H1 (cell line): ENCODE measurements at regions not wholly inside any gene's neighbourhood (a gene's known extent, or its start where the extent isn't known, plus 50 kb on each side); places are given as distances from the start of the nearest gene placed in this dataset.

Experiments used
- CTCF ChIA-PET: fragments of 300-600 bp; sonication (Branson Sonifier 250); formaldehyde crosslinking; loops from one replicate; lab custom pipeline; 2021; ENCODE audit not compliant: partially characterized antibody; lab: Charles Lee
- POLR2A ChIA-PET: fragments of 300-600 bp; sonication (Branson Sonifier 250); formaldehyde crosslinking; loops from one replicate; lab custom pipeline; 2021; ENCODE audit warnings: inconsistent platforms; ENCODE audit not compliant: partially characterized antibody; lab: Charles Lee
- DNase-seq, 2 experiments: peaks; one replicate each; pipeline versions ENCODE4 v3.0.0 to v3.0.0-alpha.2; 2010 to 2022; ENCODE audit warnings: low spot score in 2 of 2, low read depth in 1 of 2, mixed read lengths in 1 of 2
- FAIRE-seq: peaks from 2 replicates; lab custom pipeline; 2011; peaks lifted over from hg19 to GRCh38; lab: Jason Lieb, UNC
- H2AFZ ChIP-seq: 2 replicates; pipeline ENCODE4 v1.8.1; 2012; ENCODE audit warnings: low read length, inconsistent platforms
- H2AK5ac ChIP-seq: 2 replicates; pipeline ENCODE4 v1.6.1; 2013; ENCODE audit warnings: low read depth, low read length
- H2BK120ac ChIP-seq: replicated peaks from 2 replicates; pipeline ENCODE3; 2013; ENCODE audit warnings: low read depth, low read length, inconsistent platforms
- H2BK12ac ChIP-seq: 2 replicates; pipeline ENCODE4 v1.6.1; 2013; ENCODE audit warnings: low read depth, low read length
- H2BK15ac ChIP-seq: 2 replicates; pipeline ENCODE4 v1.6.1; 2013; ENCODE audit warnings: low read length
- H2BK20ac ChIP-seq: 2 replicates; pipeline ENCODE4 v1.6.1; 2013; ENCODE audit warnings: low read length
- H2BK5ac ChIP-seq: 2 replicates; pipeline ENCODE4 v1.6.1; 2013; ENCODE audit warnings: low read depth, low read length
- H3K14ac ChIP-seq: 2 replicates; pipeline ENCODE4 v1.6.1; 2013; ENCODE audit warnings: inconsistent platforms; ENCODE audit not compliant: insufficient read length
- H3K18ac ChIP-seq: 2 replicates; pipeline ENCODE4 v1.6.1; 2013; ENCODE audit warnings: low read length; ENCODE audit errors: extremely low read depth
- H3K23ac ChIP-seq: 2 replicates; pipeline ENCODE4 v1.6.1; 2013; ENCODE audit warnings: inconsistent platforms; ENCODE audit not compliant: insufficient read length
- H3K23me2 ChIP-seq: 2 replicates; pipeline ENCODE4 v1.6.1; 2013; ENCODE audit warnings: low read depth, low read length
- H3K27ac ChIP-seq: 2 replicates; pipeline ENCODE4 v1.6.1; 2011; ENCODE audit warnings: low read depth, low read length, inconsistent platforms
- H3K27me3 ChIP-seq, 4 experiments: replicated peaks in 1 of 4; 1 replicate in 1 of 4; 2 replicates in 3 of 4; pipeline versions ENCODE4 v1.6.1 to v1.8.1; 2011 to 2013; ENCODE audit warnings: low read length in 3 of 4, mild to moderate bottlenecking in 3 of 4, inconsistent platforms in 2 of 4, mixed read lengths in 2 of 4, moderate library complexity in 1 of 4; ENCODE audit not compliant: control insufficient read depth in 3 of 4, insufficient read depth in 3 of 4; ENCODE audit errors: extremely low read depth in 1 of 4
- H3K36me3 ChIP-seq, 4 experiments: 2 replicates each; pipeline versions ENCODE4 v1.6.1 to v1.8.1; 2011 to 2013; ENCODE audit warnings: mild to moderate bottlenecking in 4 of 4, low read length in 3 of 4, moderate library complexity in 2 of 4, control low read depth in 1 of 4, inconsistent platforms in 1 of 4; ENCODE audit not compliant: insufficient read depth in 4 of 4, control insufficient read depth in 2 of 4
- H3K4ac ChIP-seq: replicated peaks from 2 replicates; pipeline ENCODE3; 2013; ENCODE audit warnings: low read length, low read depth, mixed read lengths, inconsistent platforms; ENCODE audit not compliant: insufficient read length
- H3K4me1 ChIP-seq, 4 experiments: replicated peaks in 1 of 4; 1 replicate in 1 of 4; 2 replicates in 3 of 4; pipeline versions ENCODE4 v1.6.1 to v1.8.1; 2011 to 2013; ENCODE audit warnings: low read length in 3 of 4, inconsistent platforms in 2 of 4, mixed read lengths in 1 of 4; ENCODE audit not compliant: insufficient read depth in 4 of 4, control insufficient read depth in 3 of 4
- H3K4me2 ChIP-seq, 2 experiments: 2 replicates each; pipeline versions ENCODE4 v1.6.1 to v1.8.1; 2011 to 2013; ENCODE audit warnings: low read depth in 2 of 2, low read length in 2 of 2, control low read depth in 1 of 2, inconsistent platforms in 1 of 2, mild to moderate bottlenecking in 1 of 2; ENCODE audit not compliant: insufficient read depth in 1 of 2
- H3K4me3 ChIP-seq, 4 experiments: fragments of 200-600, 300-600 bp in 1 of 4; sonication (generic), shearing (Covaris generic), sonication (Bioruptor Twin) in 1 of 4; 2 replicates each; pipeline versions ENCODE4 v1.5.1 to v1.8.1; 2011 to 2016; ENCODE audit warnings: low read length in 4 of 4, low read depth in 3 of 4, control low read depth in 2 of 4, inconsistent platforms in 2 of 4, mild to moderate bottlenecking in 2 of 4, mixed read lengths in 1 of 4, moderate library complexity in 1 of 4; ENCODE audit not compliant: insufficient read depth in 2 of 4; ENCODE audit errors: extremely low read depth in 1 of 4
- H3K56ac ChIP-seq: replicated peaks from 2 replicates; pipeline ENCODE3; 2013; ENCODE audit warnings: low read depth, mild to moderate bottlenecking, mixed read lengths, low read length, inconsistent platforms; ENCODE audit not compliant: insufficient read length
- H3K79me1 ChIP-seq: 2 replicates; pipeline ENCODE4 v1.6.1; 2013; ENCODE audit warnings: low read depth, low read length, control low read depth
- H3K79me2 ChIP-seq, 2 experiments: 2 replicates each; pipeline versions ENCODE4 v1.6.1 to v1.8.1; 2012 to 2013; ENCODE audit warnings: low read length in 2 of 2, mild to moderate bottlenecking in 2 of 2, inconsistent platforms in 1 of 2; ENCODE audit not compliant: insufficient read depth in 2 of 2, control insufficient read depth in 1 of 2
- H3K9ac ChIP-seq, 4 experiments: replicated peaks in 1 of 4; 1 replicate in 1 of 4; 2 replicates in 3 of 4; pipeline versions ENCODE4 v1.6.1 to v1.8.1; 2011 to 2013; ENCODE audit warnings: low read depth in 3 of 4, low read length in 3 of 4, control low read depth in 2 of 4, mild to moderate bottlenecking in 2 of 4, moderate library complexity in 2 of 4, inconsistent platforms in 1 of 4; ENCODE audit errors: extremely low read depth in 1 of 4
- H3K9me3 ChIP-seq, 2 experiments: 2 replicates each; pipeline versions ENCODE4 v1.6.1 to v1.8.1; 2012 to 2013; ENCODE audit warnings: mild to moderate bottlenecking in 2 of 2, moderate library complexity in 2 of 2, control low read depth in 1 of 2, inconsistent platforms in 1 of 2, low read depth in 1 of 2, low read length in 1 of 2, mixed read lengths in 1 of 2; ENCODE audit not compliant: insufficient read depth in 2 of 2
- H4K20me1 ChIP-seq, 2 experiments: replicated peaks in 1 of 2; 2 replicates each; pipeline versions ENCODE3 to v1.8.1; 2011 to 2013; ENCODE audit warnings: inconsistent platforms in 2 of 2, low read length in 2 of 2, mild to moderate bottlenecking in 1 of 2; ENCODE audit not compliant: insufficient read depth in 2 of 2, control insufficient read depth in 1 of 2
- H4K5ac ChIP-seq: 2 replicates; pipeline ENCODE4 v1.6.1; 2013; ENCODE audit warnings: low read length, low read depth, mixed read lengths, inconsistent platforms; ENCODE audit not compliant: insufficient read length
- H4K8ac ChIP-seq: 2 replicates; pipeline ENCODE4 v1.8.0; 2013; ENCODE audit warnings: mild to moderate bottlenecking, moderate library complexity, low read length, inconsistent platforms; ENCODE audit not compliant: insufficient read depth; ENCODE audit errors: extremely low read depth
- H4K91ac ChIP-seq: replicated peaks from 2 replicates; pipeline ENCODE3; 2013; ENCODE audit warnings: low read length, mixed read lengths, inconsistent platforms; ENCODE audit not compliant: insufficient read length
- BCL11A ChIP-seq, 2 experiments: IDR thresholded peaks; one replicate each; pipeline ENCODE4 v1.6.1; 2011; ENCODE audit warnings: low read depth in 2 of 2, low read length in 2 of 2, mild to moderate bottlenecking in 2 of 2
- CBX5 ChIP-seq: fragments of 300-800, 300-1000 bp; sonication (generic); IDR thresholded peaks from 2 replicates; pipeline ENCODE4 v1.7.1; 2016; ENCODE audit warnings: antibody characterized with exemption, low read length, low read depth
- CHD1 ChIP-seq: IDR thresholded peaks from 2 replicates; pipeline ENCODE4 v1.6.1; 2012; ENCODE audit warnings: low read depth, low read length, improper control_type of control experiment
- CTBP2 ChIP-seq: IDR thresholded peaks from 2 replicates; pipeline ENCODE4 v1.7.0; 2011; ENCODE audit warnings: borderline replicate concordance, mild to moderate bottlenecking, moderate library complexity, mixed read lengths, low read length; ENCODE audit not compliant: insufficient read depth, insufficient read length
- EGR1 ChIP-seq: IDR thresholded peaks from 2 replicates; pipeline ENCODE4 v1.6.1; 2011; ENCODE audit warnings: low read depth, low read length, borderline replicate concordance
- KDM5A ChIP-seq: fragments of 200-600 bp; IDR thresholded peaks from 2 replicates; pipeline ENCODE4 v1.7.1; 2012; ENCODE audit warnings: mild to moderate bottlenecking, low read length, inconsistent platforms, mixed read lengths
- MAFK ChIP-seq: IDR thresholded peaks from 2 replicates; pipeline ENCODE4 v1.6.1; 2012; ENCODE audit warnings: low read depth, mild to moderate bottlenecking, improper control_type of control experiment, low read length
- RNF2 ChIP-seq: fragments of 200-900, 300-1000 bp; sonication (generic); IDR thresholded peaks from 2 replicates; pipeline ENCODE4 v1.7.1; 2016; ENCODE audit warnings: borderline replicate concordance, low read depth, mild to moderate bottlenecking, antibody characterized with exemption, low read length; ENCODE audit not compliant: poor library complexity, severe bottlenecking; ENCODE audit errors: missing control alignments
- TAF7 ChIP-seq: optimal IDR thresholded peaks from 2 replicates; pipeline ENCODE3; 2011; ENCODE audit warnings: low read depth, mild to moderate bottlenecking, inconsistent platforms, low read length, moderate library complexity, borderline replicate concordance
- WGBS, 2 experiments: shearing (Covaris generic) in 1 of 2; methylation state at CpG; one replicate each; pipeline versions ENCODE4 v1.1.6 to v1.1.7; 2013 to 2015; ENCODE audit warnings: low lambda C conversion rate in 2 of 2, mixed read lengths in 2 of 2, inconsistent platforms in 1 of 2, low coverage in 1 of 2, missing lambda C conversion rate in 1 of 2; ENCODE audit not compliant: insufficient replicate concordance in 2 of 2, insufficient coverage in 1 of 2, insufficient read length in 1 of 2; ENCODE audit errors: extremely low coverage in 1 of 2, missing lambda C conversion rate in 1 of 2; 5-methylcytosine and 5-hydroxymethylcytosine counted together

GRCh38 chr6:14489445-14489844, 371.9 kb downstream of the CD83 start:
- Histone ChIP-seq H3K79me1 (no peaks in the 10 kb centered on the region), H2BK120ac (no peak overlapping the region), H3K4ac (no peak overlapping the region), H2BK5ac (no peak overlapping the region), H3K23ac (no peak overlapping the region), H3K4me1 (no peaks in the 10 kb centered on the region), H4K5ac (no peak overlapping the region), H2AK5ac (no peak overlapping the region), H3K9ac (no peak overlapping the region), H2BK20ac (no peak overlapping the region), H2BK12ac (no peak overlapping the region), H3K79me2 (no peaks in the 10 kb centered on the region), H3K9me3 (peaks cover 17 to 20% of the 10 kb centered on the region in 2 experiments; a peak in 3 of 4 replicates), H3K27me3 (no peaks in the 10 kb centered on the region), H3K36me3 (no peaks in the 10 kb centered on the region; a peak in 1 of 8 replicates), H2BK15ac (no peak overlapping the region), H3K14ac (no peak overlapping the region), H4K20me1 (no peaks in the 10 kb centered on the region), H3K56ac (no peak overlapping the region), H4K91ac (no peak overlapping the region), H4K8ac (no peak overlapping the region), H3K23me2 (no peaks in the 10 kb centered on the region), H3K4me2 (no peak overlapping the region), H3K18ac (no peak overlapping the region), H3K27ac (no peak overlapping the region), H2AFZ (no peak overlapping the region), H3K4me3 (no peak overlapping the region)
- TF ChIP-seq RNF2, result no peak
- TF ChIP-seq MAFK, result no peak
- TF ChIP-seq EGR1, result no peak
- TF ChIP-seq CTBP2, result no peak
- no peak for TF ChIP-seq CBX5
- TF ChIP-seq CHD1, result no peak
- TF ChIP-seq KDM5A, result no peak
- TF ChIP-seq TAF7, result no peak
- no peak for TF ChIP-seq BCL11A (IDR thresholded peaks at IDR 0.05; ENCODE audit: low read depth in 2 of 2, low read length in 2 of 2)
- no peak for DNase-seq
- ChIA-PET POLR2A (no interaction called here), CTCF (interaction anchor here (1.6 kb wide), 1 partner anchor 297 kb away, joined by 3 read pairs; no protein-coding TSS in a partner anchor)
- FAIRE-seq, result no peak
- 93% methylated on average over 3 of the region's 3 CpGs; no CpG with 5 or more reads in 1 of the 2 experiments for WGBS, 2 experiments
